ENCODE measurements at regions not wholly inside any gene's neighbourhood (a gene's known extent, or its start where the extent isn't known, plus 50 kb on each side); places are given as distances from the start of the nearest gene placed in this dataset.

GRCh38 chr20:7123457-7123856 is 356.0 kb downstream of the BMP2 start:
- WGBS, result 100% methylated on average over 2 of the region's 2 CpGs

DNA sequence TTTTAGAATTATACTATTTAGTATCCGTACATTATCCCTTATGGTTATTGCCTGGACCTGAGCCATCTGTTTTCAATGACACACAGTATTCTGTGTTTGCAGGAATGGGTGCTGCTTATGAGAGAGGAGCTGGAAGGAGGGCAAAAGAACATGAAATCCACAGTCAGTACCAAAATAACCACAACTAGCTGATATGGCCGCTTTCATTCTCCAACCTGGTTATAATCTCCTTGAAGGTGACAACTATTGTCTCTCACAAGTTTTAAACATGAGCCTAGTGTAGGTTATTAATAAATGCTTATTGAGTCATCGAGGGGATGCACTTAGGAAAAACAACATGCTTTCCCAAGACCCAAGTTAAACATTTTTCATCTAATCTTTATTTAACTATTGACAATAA is 356.6 kb downstream of the BMP2 start:
- Histone ChIP-seq H3K18ac (ENCODE audit: low read depth in 1 of 2, low read length in 2 of 2) (no peak overlapping the region), H3K27me3 (ENCODE audit: control insufficient read depth in 1 of 2, insufficient read depth in 1 of 2, low read length in 2 of 2) (no peaks in the 10 kb centered on the region), H3K4me3 (ENCODE audit: insufficient read depth in 1 of 2, low read depth in 1 of 2, low read length in 2 of 2) (no peak overlapping the region), H2BK15ac (ENCODE audit: low read depth, poor library complexity, severe bottlenecking) (no peak overlapping the region), H3K9me3 (ENCODE audit: control insufficient read depth, low read length) (no peaks in the 10 kb centered on the region), H3K79me1 (replicated peaks; ENCODE audit: low read length, poor library complexity, severe bottlenecking) (no peaks in the 10 kb centered on the region), H2AK5ac (ENCODE audit: low read length, severe bottlenecking) (no peak overlapping the region), H3K27ac (ENCODE audit: low read length, poor library complexity, severe bottlenecking) (no peak overlapping the region), H4K8ac (ENCODE audit: low read length) (no peak overlapping the region), H3K23ac (ENCODE audit: low read length in 2 of 2) (no peak overlapping the region), H3K4me1 (ENCODE audit: control insufficient read depth, insufficient read depth, low read depth, low read length) (no peaks in the 10 kb centered on the region), H3K36me3 (ENCODE audit: control insufficient read depth in 1 of 2, insufficient read depth in 2 of 2, low read depth in 1 of 2, low read length in 2 of 2) (no peaks in the 10 kb centered on the region), H3K4me2 (ENCODE audit: low read length, poor library complexity, severe bottlenecking) (no peak overlapping the region), H3K14ac (ENCODE audit: low read length in 2 of 2) (no peak overlapping the region), H2BK12ac (ENCODE audit: low read length in 2 of 2) (no peak overlapping the region), H4K91ac (ENCODE audit: low read length) (no peak overlapping the region), H2BK5ac (ENCODE audit: low read depth, low read length, poor library complexity, severe bottlenecking) (no peak overlapping the region), H3K4ac (ENCODE audit: low read depth in 1 of 2, low read length in 2 of 2) (no peak overlapping the region), H2BK120ac (ENCODE audit: low read depth, low read length) (no peak overlapping the region), H2AFZ (ENCODE audit: low read depth, low read length) (no peak overlapping the region), H3K9ac (ENCODE audit: low read length) (no peak overlapping the region)
- no peak for DNase-seq
- 100% methylated on average over 1 of the region's 3 CpGs for WGBS

More at GRCh38 chr20:7123457-7123856, 356.0 kb downstream of the BMP2 start:
- H3K23ac ChIP-seq (ENCODE audit: low read length in 2 of 2), result no peak overlapping the region
- H3K9ac ChIP-seq (ENCODE audit: low read length), result no peak overlapping the region
- no peak overlapping the region for H2BK15ac ChIP-seq (ENCODE audit: low read depth, poor library complexity, severe bottlenecking)
- H3K36me3 ChIP-seq (ENCODE audit: control insufficient read depth in 1 of 2, insufficient read depth in 2 of 2, low read depth in 1 of 2, low read length in 2 of 2), result no peaks in the 10 kb centered on the region
- no peak overlapping the region for H2BK12ac ChIP-seq (ENCODE audit: low read length in 2 of 2)
- no peak overlapping the region for H2AFZ ChIP-seq (ENCODE audit: low read depth, low read length)
- H3K18ac ChIP-seq (ENCODE audit: low read depth in 1 of 2, low read length in 2 of 2), result no peak overlapping the region
- DNase-seq, result no peak
- no peaks in the 10 kb centered on the region for H3K4me1 ChIP-seq (ENCODE audit: control insufficient read depth, insufficient read depth, low read depth, low read length)
- H3K27ac ChIP-seq (ENCODE audit: low read length, poor library complexity, severe bottlenecking), result no peak overlapping the region
- H3K79me1 ChIP-seq (replicated peaks; ENCODE audit: low read length, poor library complexity, severe bottlenecking), result no peaks in the 10 kb centered on the region
- no peaks in the 10 kb centered on the region for H3K9me3 ChIP-seq (ENCODE audit: control insufficient read depth, low read length)
- H2BK120ac ChIP-seq (ENCODE audit: low read depth, low read length), result no peak overlapping the region
- no peak overlapping the region for H2AK5ac ChIP-seq (ENCODE audit: low read length, severe bottlenecking)
- H3K4me2 ChIP-seq (ENCODE audit: low read length, poor library complexity, severe bottlenecking), result no peak overlapping the region
- H4K91ac ChIP-seq (ENCODE audit: low read length), result no peak overlapping the region
- no peaks in the 10 kb centered on the region for H3K27me3 ChIP-seq (ENCODE audit: control insufficient read depth in 1 of 2, insufficient read depth in 1 of 2, low read length in 2 of 2)
- no peak overlapping the region for H3K14ac ChIP-seq (ENCODE audit: low read length in 2 of 2)
- no peak overlapping the region for H4K8ac ChIP-seq (ENCODE audit: low read length)
- no peak overlapping the region for H2BK5ac ChIP-seq (ENCODE audit: low read depth, low read length, poor library complexity, severe bottlenecking)
- H3K4me3 ChIP-seq (ENCODE audit: insufficient read depth in 1 of 2, low read depth in 1 of 2, low read length in 2 of 2), result no peak overlapping the region
- no peak overlapping the region for H3K4ac ChIP-seq (ENCODE audit: low read depth in 1 of 2, low read length in 2 of 2)

GRCh38 chr20:7136886-7137285 is 369.4 kb downstream of the BMP2 start:
- DNase-seq, result no peak
- no CpG with 5 or more reads among the region's 1 CpG for WGBS

DNA sequence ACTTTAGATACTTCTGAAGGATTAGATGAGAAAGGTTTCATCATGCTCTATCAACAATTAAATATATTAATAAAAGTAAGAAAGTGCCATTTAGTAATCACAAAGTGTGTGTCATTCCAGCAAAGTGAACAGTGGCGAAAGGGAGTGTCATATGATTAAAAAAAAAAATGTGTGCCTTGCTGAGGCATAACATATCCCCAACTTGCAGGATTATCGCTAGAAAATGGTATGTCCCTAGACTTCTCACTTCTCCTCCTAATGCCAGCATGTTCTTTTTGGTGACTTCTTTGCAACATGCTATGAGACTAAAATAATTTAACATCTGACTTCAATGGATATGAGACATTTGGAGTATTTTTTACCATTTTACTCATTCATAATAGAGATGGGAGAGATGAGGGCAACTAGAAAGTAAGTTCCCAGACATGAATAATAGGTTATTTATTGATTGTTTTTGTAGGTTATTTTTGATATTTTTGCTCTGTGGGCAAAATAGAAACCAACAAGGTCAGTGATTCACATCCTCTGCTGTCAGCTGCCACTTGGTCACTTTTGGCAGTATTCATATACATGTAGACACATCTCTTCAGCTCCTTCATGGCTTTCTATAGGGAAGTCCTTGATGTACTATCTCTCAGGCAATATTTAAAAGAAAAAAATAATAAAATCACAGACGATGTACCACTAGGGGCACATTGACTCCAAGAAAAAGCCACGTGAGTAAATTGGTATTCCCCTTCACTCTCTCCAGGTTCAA is 370.1 kb downstream of the BMP2 start:
- no peak overlapping the region for H2BK120ac ChIP-seq (ENCODE audit: low read depth, low read length)
- no peak overlapping the region for H3K27ac ChIP-seq (ENCODE audit: low read length, poor library complexity, severe bottlenecking)
- no peaks in the 10 kb centered on the region for H3K9me3 ChIP-seq (ENCODE audit: control insufficient read depth, low read length)
- no peak overlapping the region for H2AFZ ChIP-seq (ENCODE audit: low read depth, low read length)
- no peak for DNase-seq
- no peak overlapping the region for H3K4me2 ChIP-seq (ENCODE audit: low read length, poor library complexity, severe bottlenecking)
- H3K9ac ChIP-seq (ENCODE audit: low read length), result no peak overlapping the region
- H2BK5ac ChIP-seq (ENCODE audit: low read depth, low read length, poor library complexity, severe bottlenecking), result no peak overlapping the region
- H4K91ac ChIP-seq (ENCODE audit: low read length), result no peak overlapping the region
- no peak overlapping the region for H4K8ac ChIP-seq (ENCODE audit: low read length)
- H2AK5ac ChIP-seq (ENCODE audit: low read length, severe bottlenecking), result no peak overlapping the region
- H3K79me1 ChIP-seq (replicated peaks; ENCODE audit: low read length, poor library complexity, severe bottlenecking), result no peaks in the 10 kb centered on the region
- H3K27me3 ChIP-seq (ENCODE audit: control insufficient read depth in 1 of 2, insufficient read depth in 1 of 2, low read length in 2 of 2), result no peaks in the 10 kb centered on the region
- no peak overlapping the region for H3K18ac ChIP-seq (ENCODE audit: low read depth in 1 of 2, low read length in 2 of 2)
- no peaks in the 10 kb centered on the region for H3K4me1 ChIP-seq (ENCODE audit: control insufficient read depth, insufficient read depth, low read depth, low read length)
- H2BK12ac ChIP-seq (ENCODE audit: low read length in 2 of 2), result no peak overlapping the region
- no peak overlapping the region for H3K4me3 ChIP-seq (ENCODE audit: insufficient read depth in 1 of 2, low read depth in 1 of 2, low read length in 2 of 2)
- H3K36me3 ChIP-seq (ENCODE audit: control insufficient read depth in 1 of 2, insufficient read depth in 2 of 2, low read depth in 1 of 2, low read length in 2 of 2), result no peaks in the 10 kb centered on the region
- H2BK15ac ChIP-seq (ENCODE audit: low read depth, poor library complexity, severe bottlenecking), result no peak overlapping the region
- no peak overlapping the region for H3K14ac ChIP-seq (ENCODE audit: low read length in 2 of 2)
- no peak overlapping the region for H3K23ac ChIP-seq (ENCODE audit: low read length in 2 of 2)
- WGBS, result 69% methylated on average over 3 of the region's 4 CpGs
- H3K4ac ChIP-seq (ENCODE audit: low read depth in 1 of 2, low read length in 2 of 2), result no peak overlapping the region

More at GRCh38 chr20:7136886-7137285, 369.4 kb downstream of the BMP2 start:
- no peak overlapping the region for H2BK120ac ChIP-seq (ENCODE audit: low read depth, low read length)
- no peak overlapping the region for H3K18ac ChIP-seq (ENCODE audit: low read depth in 1 of 2, low read length in 2 of 2)
- H3K4me3 ChIP-seq (ENCODE audit: insufficient read depth in 1 of 2, low read depth in 1 of 2, low read length in 2 of 2), result no peak overlapping the region
- no peak overlapping the region for H3K27ac ChIP-seq (ENCODE audit: low read length, poor library complexity, severe bottlenecking)
- no peak overlapping the region for H4K91ac ChIP-seq (ENCODE audit: low read length)
- no peak overlapping the region for H2BK12ac ChIP-seq (ENCODE audit: low read length in 2 of 2)
- H3K4me1 ChIP-seq (ENCODE audit: control insufficient read depth, insufficient read depth, low read depth, low read length), result no peaks in the 10 kb centered on the region
- H4K8ac ChIP-seq (ENCODE audit: low read length), result no peak overlapping the region
- no peaks in the 10 kb centered on the region for H3K79me1 ChIP-seq (replicated peaks; ENCODE audit: low read length, poor library complexity, severe bottlenecking)
- no peaks in the 10 kb centered on the region for H3K36me3 ChIP-seq (ENCODE audit: control insufficient read depth in 1 of 2, insufficient read depth in 2 of 2, low read depth in 1 of 2, low read length in 2 of 2)
- no peak overlapping the region for H3K23ac ChIP-seq (ENCODE audit: low read length in 2 of 2)
- no peak overlapping the region for H2AK5ac ChIP-seq (ENCODE audit: low read length, severe bottlenecking)
- no peak overlapping the region for H3K9ac ChIP-seq (ENCODE audit: low read length)
- H3K27me3 ChIP-seq (ENCODE audit: control insufficient read depth in 1 of 2, insufficient read depth in 1 of 2, low read length in 2 of 2), result peaks cover under 1 to 5% of the 10 kb centered on the region in 2 experiments
- no peaks in the 10 kb centered on the region for H3K9me3 ChIP-seq (ENCODE audit: control insufficient read depth, low read length)
- H3K4me2 ChIP-seq (ENCODE audit: low read length, poor library complexity, severe bottlenecking), result no peak overlapping the region
- H2BK15ac ChIP-seq (ENCODE audit: low read depth, poor library complexity, severe bottlenecking), result no peak overlapping the region
- H2AFZ ChIP-seq (ENCODE audit: low read depth, low read length), result no peak overlapping the region
- H3K14ac ChIP-seq (ENCODE audit: low read length in 2 of 2), result no peak overlapping the region
- H2BK5ac ChIP-seq (ENCODE audit: low read depth, low read length, poor library complexity, severe bottlenecking), result no peak overlapping the region
- H3K4ac ChIP-seq (ENCODE audit: low read depth in 1 of 2, low read length in 2 of 2), result no peak overlapping the region
